H1 (cell line): ENCODE measurements at regions not wholly inside any gene's neighbourhood (a gene's known extent, or its start where the extent isn't known, plus 50 kb on each side); places are given as distances from the start of the nearest gene placed in this dataset.

Experiments
- CEBPB ChIP-seq: IDR thresholded peaks from 2 replicates; pipeline ENCODE4 v1.6.1; 2012; ENCODE audit warnings: low read depth, low read length
- FOSL1 ChIP-seq: IDR thresholded peaks from 2 replicates; pipeline ENCODE4 v1.6.1; 2011; ENCODE audit warnings: mild to moderate bottlenecking, low read depth, low read length, moderate library complexity; ENCODE audit not compliant: insufficient read depth
- POLR2A ChIP-seq, 2 experiments: IDR thresholded peaks; 1 replicate in 1 of 2; 2 replicates in 1 of 2; pipeline ENCODE4 v1.6.1; 2011; ENCODE audit warnings: low read depth in 2 of 2, low read length in 2 of 2, mild to moderate bottlenecking in 2 of 2; ENCODE audit errors: control extremely low read depth in 1 of 2
- RAD21 ChIP-seq, 2 experiments: IDR thresholded peaks in 1 of 2; conservative IDR thresholded peaks in 1 of 2; 2 replicates each; pipeline ENCODE4 v1.6.1; 2011; ENCODE audit warnings: low read depth in 2 of 2, low read length in 2 of 2, improper control_type of control experiment in 1 of 2, inconsistent platforms in 1 of 2, mild to moderate bottlenecking in 1 of 2, moderate library complexity in 1 of 2
- RXRA ChIP-seq: IDR thresholded peaks from 2 replicates; pipeline ENCODE4 v1.6.1; 2011; ENCODE audit warnings: low read depth, mild to moderate bottlenecking, low read length, moderate library complexity; ENCODE audit not compliant: insufficient read depth
- SUZ12 ChIP-seq: fragments of 200-600 bp; sonication (generic); IDR thresholded peaks from 2 replicates; pipeline ENCODE4 v1.6.1; 2012; ENCODE audit warnings: mild to moderate bottlenecking, inconsistent platforms, low read length, moderate library complexity, mixed read lengths
- TAF1 ChIP-seq: IDR thresholded peaks from 2 replicates; pipeline ENCODE4 v1.6.1; 2011; ENCODE audit warnings: mild to moderate bottlenecking, low read depth, low read length
- ZNF274 ChIP-seq: IDR thresholded peaks from 2 replicates; pipeline ENCODE4 v1.7.0; 2012; ENCODE audit warnings: low read length, borderline replicate concordance; ENCODE audit errors: extremely low read depth
- TF ChIP-seq, protein P1 (sequence below), 3 experiments: IDR thresholded peaks; 1 replicate in 2 of 3; 2 replicates in 1 of 3; pipeline versions ENCODE4 v1.5.1 to v1.6.1; 2011; ENCODE audit warnings: low read length in 3 of 3, mild to moderate bottlenecking in 3 of 3, inconsistent platforms in 2 of 3, low read depth in 1 of 3, moderate library complexity in 1 of 3; ENCODE audit not compliant: insufficient read depth in 1 of 3; ENCODE audit errors: control extremely low read depth in 1 of 3
- TF ChIP-seq, protein P2 (sequence below): IDR thresholded peaks from 2 replicates; pipeline ENCODE4 v1.6.1; 2012; ENCODE audit warnings: inconsistent platforms

DNA sequence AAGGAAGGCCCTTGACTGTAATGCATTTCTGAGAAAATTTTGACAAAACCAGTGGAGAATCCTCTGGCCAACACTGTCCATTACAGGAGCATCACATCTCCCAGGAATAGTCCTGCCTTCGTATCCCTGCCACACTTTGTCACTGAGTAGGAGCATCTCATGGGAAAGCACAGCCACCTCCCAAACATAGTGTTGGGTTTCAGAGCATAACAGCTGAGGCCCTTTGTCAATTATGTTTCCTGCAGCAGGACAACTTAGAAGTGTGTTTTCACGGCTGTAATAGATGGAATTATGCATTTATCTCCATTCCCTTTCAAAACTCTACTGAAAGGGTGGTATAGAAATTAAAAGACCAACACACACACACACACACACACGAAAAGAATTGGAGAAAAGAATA, 91.1 kb upstream of the SMAD1 start:
- TF ChIP-seq ZNF274 (no peak), CEBPB (no peak), RAD21 (IDR thresholded peaks at IDR 0.05 in 1 of 2, conservative IDR thresholded peaks at IDR 0.05 in 1 of 2; ENCODE audit: low read depth in 2 of 2, low read length in 2 of 2) (no peak), POLR2A (IDR thresholded peaks at IDR 0.05; ENCODE audit: control extremely low read depth in 1 of 2, low read depth in 2 of 2, low read length in 2 of 2) (no peak), SUZ12 (no peak), TAF1 (no peak), FOSL1 (no peak), RXRA (no peak)
- TF ChIP-seq, protein P1, sequence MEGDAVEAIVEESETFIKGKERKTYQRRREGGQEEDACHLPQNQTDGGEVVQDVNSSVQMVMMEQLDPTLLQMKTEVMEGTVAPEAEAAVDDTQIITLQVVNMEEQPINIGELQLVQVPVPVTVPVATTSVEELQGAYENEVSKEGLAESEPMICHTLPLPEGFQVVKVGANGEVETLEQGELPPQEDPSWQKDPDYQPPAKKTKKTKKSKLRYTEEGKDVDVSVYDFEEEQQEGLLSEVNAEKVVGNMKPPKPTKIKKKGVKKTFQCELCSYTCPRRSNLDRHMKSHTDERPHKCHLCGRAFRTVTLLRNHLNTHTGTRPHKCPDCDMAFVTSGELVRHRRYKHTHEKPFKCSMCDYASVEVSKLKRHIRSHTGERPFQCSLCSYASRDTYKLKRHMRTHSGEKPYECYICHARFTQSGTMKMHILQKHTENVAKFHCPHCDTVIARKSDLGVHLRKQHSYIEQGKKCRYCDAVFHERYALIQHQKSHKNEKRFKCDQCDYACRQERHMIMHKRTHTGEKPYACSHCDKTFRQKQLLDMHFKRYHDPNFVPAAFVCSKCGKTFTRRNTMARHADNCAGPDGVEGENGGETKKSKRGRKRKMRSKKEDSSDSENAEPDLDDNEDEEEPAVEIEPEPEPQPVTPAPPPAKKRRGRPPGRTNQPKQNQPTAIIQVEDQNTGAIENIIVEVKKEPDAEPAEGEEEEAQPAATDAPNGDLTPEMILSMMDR (IDR thresholded peaks at IDR 0.05; ENCODE audit: control extremely low read depth in 1 of 3, insufficient read depth in 1 of 3, low read depth in 1 of 3, low read length in 3 of 3) = no peak
- TF ChIP-seq, protein P2, sequence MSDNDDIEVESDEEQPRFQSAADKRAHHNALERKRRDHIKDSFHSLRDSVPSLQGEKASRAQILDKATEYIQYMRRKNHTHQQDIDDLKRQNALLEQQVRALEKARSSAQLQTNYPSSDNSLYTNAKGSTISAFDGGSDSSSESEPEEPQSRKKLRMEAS = no peak
